OCI-LY3 (cell line): ENCODE measurements at regions not wholly inside any gene's neighbourhood (a gene's known extent, or its start where the extent isn't known, plus 50 kb on each side); places are given as distances from the start of the nearest gene placed in this dataset.

ENCODE experiments used
- EZH2phosphoT487 ChIP-seq: fragments of 200-600 bp; shearing (Covaris generic); IDR thresholded peaks from 2 replicates; pipeline ENCODE4 v1.6.1; 2018; ENCODE audit warnings: antibody characterized with exemption, mixed run types, low read depth
- TF ChIP-seq, protein P1 (sequence below): fragments of 200-600, 300-600 bp; sonication (generic); IDR thresholded peaks from 2 replicates; pipeline ENCODE4 v1.5.1; 2014; ENCODE audit warnings: antibody characterized with exemption, low read length, low read depth

DNA sequence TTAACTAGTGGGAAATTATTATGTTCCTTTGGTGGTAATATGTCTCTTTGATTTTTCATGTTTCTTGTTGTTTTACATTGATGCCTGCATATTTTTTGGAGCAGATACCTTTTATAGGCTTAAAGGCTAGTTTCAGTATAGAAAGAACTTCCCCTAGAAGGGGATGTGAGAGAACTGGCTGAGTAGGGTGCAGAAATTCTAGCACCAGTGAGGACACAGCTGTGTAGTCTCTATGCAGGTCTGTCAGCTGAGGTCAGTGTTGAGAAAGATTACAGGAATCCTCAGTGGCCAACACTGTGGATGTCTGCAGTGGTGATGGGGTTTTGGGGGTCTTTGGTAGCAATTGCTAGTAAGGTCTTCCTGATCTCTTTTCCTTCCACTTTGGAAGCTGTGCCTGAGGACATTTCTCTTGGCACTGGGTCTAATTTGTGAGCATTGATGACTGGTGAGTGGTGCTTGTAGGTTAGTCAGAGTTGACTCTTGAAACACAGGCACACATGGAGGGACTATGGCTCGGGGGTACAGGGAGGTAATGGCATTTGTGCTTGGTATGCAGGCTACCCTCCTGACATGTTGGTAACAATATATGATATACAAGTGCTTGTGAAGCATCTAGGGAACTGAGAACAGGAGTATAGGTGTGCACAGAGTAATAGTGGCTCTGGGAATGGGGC is 221.4 kb downstream of the SPATA31D1 start:
- TF ChIP-seq, protein P1, sequence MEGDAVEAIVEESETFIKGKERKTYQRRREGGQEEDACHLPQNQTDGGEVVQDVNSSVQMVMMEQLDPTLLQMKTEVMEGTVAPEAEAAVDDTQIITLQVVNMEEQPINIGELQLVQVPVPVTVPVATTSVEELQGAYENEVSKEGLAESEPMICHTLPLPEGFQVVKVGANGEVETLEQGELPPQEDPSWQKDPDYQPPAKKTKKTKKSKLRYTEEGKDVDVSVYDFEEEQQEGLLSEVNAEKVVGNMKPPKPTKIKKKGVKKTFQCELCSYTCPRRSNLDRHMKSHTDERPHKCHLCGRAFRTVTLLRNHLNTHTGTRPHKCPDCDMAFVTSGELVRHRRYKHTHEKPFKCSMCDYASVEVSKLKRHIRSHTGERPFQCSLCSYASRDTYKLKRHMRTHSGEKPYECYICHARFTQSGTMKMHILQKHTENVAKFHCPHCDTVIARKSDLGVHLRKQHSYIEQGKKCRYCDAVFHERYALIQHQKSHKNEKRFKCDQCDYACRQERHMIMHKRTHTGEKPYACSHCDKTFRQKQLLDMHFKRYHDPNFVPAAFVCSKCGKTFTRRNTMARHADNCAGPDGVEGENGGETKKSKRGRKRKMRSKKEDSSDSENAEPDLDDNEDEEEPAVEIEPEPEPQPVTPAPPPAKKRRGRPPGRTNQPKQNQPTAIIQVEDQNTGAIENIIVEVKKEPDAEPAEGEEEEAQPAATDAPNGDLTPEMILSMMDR = peak; percentile 45
- no peak for TF ChIP-seq EZH2phosphoT487
